GM18868 (cell line): ENCODE measurements at regions not wholly inside any gene's neighbourhood (a gene's known extent, or its start where the extent isn't known, plus 50 kb on each side); places are given as distances from the start of the nearest gene placed in this dataset.

Experiments used
- ATAC-seq: cut with Tn5 transposase; IDR thresholded peaks from one replicate; pipeline ENCODE4 v1.9.1; 2021; ENCODE audit warnings: mild to moderate bottlenecking, moderate library complexity; ENCODE audit not compliant: unreplicated experiment

DNA sequence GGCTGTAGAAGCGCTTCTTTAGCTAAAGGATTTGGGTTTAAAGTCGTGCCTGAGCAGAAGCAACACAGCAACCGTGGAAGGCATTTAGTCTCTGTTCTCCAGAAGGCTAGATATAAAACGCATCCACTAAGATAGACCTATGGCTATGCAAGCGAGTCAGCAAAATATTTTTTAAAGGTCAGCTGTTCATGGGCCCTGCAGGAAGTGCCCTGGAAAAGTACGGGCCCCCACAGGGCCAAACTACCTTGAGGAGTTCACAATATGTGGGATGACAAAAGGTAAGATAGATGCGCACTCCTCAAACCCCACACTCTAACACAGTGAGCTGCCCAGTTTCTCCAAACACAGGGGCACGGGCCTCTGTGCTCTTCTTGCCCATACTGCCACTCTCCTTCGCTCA, 261.6 kb downstream of the VPS13C start:
- ATAC-seq = no peak

DNA sequence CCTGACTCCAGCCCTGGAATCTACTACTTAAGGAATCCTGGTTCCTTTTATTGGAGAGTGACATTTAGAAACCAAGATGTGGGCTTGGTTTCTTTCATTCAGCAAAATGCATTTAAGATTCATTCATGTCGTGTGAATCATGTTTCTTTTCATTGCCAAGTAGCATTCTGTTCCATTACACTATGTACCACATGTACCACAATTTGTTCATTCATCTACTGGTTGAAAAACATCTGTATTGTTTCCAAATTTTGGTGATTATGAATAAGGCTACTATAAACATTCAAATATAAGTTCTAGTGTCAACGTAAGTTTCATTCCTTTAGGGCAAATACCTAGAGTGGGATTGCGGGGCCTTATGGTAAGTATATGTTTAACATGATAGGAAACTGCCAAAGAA, 264.2 kb downstream of the VPS13C start:
- no peak for ATAC-seq

DNA sequence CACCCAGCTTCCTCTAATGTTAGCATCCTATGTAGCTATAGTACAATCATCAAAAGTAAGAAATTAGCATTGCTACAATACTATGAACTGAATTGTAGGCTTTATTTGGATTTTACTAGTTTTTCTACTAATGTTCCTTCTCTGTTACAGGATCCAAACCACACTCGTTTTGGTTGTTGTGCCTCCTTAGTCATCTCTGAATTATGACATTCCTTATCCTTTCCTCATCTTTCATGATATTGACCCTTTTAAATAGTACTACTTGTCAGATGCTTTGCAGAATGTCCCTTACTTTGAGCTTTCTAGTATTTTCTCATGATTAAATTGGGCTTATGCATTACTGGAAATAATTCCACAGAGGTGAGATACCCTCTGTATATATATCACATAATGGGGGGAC, 265.4 kb downstream of the VPS13C start:
- ATAC-seq = no peak

DNA sequence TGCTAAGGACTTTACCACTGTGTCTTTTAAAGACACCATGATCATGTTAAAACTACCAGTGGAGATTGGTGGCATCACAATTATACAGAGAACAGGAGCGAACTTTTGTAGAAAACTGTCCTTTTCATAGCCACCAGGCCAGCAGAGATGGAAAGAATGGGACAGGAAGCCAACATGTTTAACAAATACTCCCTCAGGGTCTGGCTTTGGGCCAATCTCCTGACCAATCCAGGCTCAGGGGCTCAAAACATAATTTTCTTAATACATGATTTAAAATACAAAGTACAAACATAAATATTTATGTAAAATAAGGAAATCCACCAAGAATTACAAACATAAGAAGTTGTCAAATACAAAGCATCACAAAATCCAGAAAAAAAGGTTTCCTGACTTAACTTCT, 266.0 kb downstream of the VPS13C start:
- ATAC-seq = no peak

DNA sequence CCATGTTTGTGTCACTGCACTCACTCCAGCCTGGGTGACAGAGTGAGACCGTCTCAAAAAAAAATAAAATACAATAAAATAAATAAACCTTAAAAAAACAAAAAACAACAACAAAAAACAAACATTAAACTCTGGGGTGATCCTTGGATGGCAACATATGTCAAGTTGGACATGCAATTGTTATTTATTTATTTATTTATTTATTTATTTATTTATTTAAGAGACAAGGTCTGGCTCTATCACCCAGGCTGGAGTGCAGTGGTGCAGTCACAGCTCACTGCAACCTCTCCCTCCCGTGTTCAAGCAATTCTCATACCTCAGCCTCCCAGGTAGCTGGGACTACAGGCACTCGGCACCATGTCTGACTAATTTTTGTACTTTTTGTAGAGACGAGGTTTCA, 275.5 kb downstream of the VPS13C start:
- ATAC-seq = no peak

DNA sequence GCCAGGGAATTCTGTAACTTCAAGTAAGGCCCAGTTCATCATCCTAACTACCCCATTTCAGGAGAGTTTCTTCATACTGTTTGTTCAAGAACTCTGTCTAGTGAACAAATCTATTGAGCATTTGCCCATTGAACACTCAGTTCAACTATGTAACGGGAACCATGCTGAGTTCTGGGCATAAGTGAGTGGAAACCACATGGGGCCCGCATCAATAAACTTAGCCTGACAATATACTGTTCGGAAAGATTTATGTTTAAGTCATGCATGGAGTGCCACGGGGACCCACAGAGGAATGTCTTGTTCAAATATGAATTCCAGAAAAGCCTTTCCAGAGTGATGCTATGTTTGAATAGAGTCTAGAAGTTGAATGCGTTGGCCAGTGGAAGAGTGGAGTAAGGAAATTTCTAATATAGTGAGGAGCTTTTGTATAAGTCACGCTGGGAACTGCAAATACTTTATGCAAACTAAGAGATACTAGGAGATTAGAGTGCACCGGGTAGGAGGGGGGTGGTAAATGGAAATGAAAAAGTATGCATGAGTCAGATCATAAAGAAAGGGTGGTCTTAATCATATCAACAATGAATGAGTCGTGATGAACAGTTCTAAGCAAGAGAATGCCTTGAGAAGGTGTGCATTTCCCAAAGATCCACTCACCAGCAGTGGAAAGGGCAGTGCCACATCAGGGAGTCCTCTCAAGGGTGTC, 279.8 kb downstream of the VPS13C start:
- no peak for ATAC-seq

DNA sequence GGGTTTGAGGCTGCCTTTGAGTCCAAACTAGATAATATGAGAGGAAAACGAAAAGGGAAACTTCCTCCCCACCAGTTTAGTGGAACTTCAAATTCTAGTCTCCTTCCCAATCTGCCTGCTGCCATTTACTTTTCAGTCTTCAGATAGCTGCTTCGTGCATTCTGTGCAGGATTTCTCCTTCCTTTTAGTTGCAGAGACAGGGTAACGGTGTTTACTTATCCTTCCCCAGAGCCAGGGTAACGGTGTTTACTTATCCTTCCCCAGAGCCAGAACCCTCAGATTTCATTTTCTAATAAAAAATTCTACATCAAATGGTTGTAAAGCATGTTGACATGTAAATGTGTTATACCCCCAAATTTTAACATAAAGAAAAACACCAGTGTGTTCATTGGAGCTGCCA, 282.6 kb downstream of the VPS13C start:
- ATAC-seq = no peak

DNA sequence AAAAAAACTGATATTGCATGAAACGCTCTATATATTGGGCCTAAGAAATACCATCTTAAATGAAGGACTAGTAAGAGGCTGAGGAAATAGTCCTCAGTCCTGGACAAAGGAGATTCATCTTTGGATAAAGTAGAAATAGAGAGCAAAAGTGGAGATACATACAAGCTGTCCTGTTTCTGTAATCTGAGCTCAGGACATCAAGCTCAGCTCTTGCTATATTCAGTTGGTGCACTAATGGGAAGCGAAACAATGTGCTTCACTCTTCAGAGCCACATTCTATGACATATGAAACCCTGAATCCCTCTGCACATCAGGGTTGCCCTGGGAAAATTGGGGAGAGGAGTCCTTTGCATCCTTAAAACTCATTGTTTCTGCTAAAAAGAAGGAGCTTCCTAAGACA, 290.7 kb downstream of the VPS13C start:
- no peak for ATAC-seq

DNA sequence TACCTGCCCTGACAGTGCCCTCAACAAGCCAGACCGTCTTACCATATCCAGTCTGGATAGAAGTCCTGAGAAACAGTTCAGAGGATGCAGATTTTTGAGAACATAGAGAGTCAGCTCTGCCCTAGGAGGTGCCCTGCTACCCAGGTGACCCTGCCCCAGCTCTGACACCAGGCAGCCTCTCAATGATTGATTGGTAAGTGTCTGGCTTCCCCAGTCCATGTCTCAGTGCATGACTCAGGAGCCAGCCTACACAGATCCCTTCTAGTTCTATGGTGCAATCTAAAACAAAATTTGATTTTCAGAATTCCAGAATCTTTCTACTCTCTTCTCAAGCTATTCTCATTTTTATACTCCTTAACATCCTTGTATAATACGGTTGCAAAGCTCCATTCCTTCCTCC, 292.1 kb downstream of the VPS13C start:
- ATAC-seq = no peak

DNA sequence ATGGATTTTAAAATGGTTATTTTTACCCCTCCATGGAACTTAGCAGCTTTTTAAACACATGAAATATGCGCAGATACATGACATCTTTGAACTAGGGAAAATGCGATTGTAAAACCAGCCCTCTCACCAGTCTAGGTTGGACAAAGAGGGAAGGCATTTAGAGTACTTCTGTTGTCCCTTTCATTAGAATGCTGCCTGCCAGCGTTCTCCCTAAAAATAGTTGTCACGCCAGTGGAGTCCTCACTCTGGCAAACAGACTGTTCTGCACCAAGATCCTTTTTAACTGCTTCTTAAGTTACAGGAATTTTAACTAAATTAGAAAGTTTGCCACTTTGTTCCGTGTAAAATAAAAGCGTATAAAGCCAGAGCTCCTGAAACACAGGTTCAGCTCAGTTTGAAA, 295.3 kb downstream of the VPS13C start:
- ATAC-seq = no peak

DNA sequence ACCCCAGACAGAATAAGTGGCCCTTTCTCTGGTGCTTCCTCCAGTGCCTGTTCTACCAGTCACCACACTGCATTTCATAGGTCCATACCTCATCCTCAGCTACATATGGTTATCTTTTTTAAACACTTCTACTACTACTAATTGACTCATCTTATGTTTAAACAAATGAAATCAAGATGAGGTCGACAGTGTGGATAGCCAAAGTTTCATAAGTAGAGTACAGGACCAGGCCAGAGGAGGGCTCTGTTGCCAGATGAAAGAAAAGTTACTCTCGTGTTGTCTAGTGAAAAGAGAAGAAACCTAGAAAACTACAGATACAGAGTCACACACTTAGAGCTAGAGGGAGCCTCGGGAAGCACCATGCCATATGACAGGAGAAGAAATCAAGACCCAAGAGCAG, 296.1 kb downstream of the VPS13C start:
- ATAC-seq = no peak

DNA sequence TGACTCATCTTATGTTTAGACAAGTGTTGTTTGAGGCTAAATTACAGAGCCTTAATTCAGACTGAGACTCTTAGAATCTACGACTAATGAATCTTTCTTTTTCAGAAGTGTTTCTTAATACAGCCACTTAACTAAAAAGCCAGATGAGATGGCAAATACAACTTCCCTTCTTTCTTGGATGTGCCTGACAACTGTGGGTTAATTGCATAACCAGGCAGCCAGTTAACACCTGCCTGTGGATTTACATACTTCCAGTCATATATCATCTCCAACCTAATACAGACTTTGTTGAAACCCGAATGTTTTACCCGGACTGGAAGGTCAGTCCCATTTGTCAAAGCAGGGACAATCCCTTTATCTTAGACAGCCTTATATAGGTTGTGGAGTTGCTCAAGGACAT, 297.6 kb downstream of the VPS13C start:
- ATAC-seq = no peak

DNA sequence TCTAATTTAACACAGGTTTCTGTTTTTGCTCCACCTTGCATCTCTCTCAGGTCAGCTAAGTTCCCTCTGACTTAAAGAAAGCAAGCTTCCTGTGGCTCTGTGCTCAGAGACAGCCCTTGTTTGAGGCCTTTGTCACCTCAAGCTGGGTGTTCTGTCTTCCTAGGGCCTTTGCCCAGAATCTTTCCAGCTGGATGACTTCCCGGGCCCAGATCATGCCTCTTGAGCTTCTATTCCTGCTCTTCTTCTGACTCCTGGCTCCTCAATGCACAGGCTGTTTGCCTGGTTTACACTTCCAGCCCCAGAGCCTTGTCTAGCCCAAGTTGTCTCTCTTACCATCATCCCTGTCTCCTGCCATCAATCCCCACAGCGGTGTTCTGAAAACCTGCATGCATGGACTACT, 300.6 kb downstream of the VPS13C start:
- no peak for ATAC-seq

DNA sequence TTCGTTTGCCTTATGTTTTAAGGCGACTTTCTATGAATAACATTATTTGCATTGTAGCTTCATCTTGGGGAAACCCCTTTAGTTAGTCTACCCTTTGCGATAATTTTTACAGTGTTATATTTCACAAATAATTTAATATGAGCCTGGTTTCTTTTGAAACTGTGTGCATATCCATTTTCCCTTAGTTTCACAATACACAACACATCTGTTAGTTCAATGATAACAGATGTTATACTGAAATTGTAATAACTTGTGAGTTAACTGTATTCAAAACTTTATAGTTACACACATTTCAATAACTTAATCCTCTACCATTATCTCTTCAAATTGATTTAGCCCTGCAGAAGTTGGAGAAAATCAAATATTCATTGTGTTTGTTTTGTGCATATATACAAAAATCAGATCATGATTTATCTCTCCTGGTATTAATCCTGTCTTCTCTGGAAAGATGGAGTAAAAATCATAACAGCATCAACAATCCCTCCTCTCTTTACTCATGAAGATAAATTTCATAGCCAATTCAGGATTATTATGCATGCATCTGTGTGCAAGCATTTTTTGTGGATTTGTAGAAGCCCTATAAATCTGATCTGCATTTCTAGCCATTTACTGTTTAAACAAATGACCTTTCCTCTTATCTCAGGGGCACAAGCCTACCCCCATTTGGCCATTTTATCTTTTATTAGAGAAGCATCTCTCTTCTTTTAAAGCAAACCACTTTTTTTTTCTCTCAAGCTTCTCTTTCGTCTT, 304.0 kb downstream of the VPS13C start:
- no peak for ATAC-seq

DNA sequence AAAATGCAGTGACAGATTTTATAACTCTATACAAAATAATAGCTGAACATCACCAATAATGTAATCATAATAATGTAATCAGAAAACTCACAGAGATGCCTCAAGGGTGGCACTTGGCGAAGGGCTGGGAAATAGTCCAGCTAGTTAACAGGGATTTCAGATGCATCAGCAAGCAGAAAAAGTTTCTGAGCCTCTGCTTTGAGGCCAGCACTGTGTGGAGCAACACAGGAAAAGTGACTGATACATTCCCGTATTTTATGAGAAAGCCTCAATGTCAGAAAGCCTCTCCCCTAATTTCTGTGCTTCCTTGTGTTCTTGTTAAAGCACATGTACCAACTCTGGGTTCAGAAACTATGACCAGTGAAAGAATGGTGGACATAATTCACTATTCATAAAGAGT, 304.8 kb downstream of the VPS13C start:
- ATAC-seq = no peak

DNA sequence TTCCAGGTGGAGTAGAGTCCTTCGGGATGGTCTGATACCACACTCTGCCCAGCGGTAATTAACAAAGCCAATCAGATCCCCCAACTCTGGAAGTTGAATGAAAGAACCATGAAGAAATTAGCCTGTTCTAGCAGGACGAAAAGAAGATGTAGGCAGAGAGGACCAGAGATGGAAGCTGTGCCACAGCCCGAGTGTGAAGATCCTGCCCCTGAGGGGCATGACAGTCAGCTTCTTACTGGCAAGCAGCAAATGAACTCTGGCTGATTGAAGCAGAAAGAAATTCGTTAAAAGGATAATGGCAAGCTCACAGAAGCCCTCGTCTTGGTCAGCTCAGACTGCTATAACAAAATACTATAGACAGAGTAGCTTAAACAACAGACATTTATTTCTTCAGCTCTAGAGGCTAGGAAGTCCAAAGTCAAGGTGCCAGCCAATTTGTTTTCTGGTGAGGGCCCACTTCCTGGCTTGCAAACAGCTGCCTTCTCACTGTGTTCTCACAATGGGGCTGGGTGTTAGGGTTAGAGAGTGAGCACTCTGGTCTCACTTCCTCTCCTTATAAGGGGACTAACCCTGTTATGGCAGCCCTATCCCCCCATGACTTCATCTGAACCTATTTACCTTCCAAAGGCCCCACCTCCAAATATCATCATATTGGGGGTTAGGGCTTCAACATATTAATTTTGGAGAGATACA, 307.1 kb downstream of the VPS13C start:
- no peak for ATAC-seq

DNA sequence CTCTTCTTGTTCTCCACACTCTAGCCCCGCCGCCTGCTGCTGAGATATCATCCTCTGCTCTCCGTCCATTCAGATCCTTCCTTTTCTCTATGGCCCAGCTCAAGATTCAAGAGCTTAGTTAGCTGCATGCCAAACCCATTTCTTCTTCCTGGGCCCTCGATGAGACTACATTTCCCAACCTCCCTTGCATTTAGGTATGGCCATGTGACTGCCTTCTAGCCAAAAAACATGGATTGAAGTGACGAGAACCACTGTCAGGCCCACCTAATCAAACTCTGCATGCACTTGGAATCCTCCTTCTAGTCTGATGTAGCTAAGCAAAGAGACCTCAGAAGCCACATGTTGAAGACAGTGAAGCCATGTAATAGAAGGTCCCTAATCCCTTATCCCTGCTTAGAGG, 308.2 kb downstream of the VPS13C start:
- no peak for ATAC-seq

DNA sequence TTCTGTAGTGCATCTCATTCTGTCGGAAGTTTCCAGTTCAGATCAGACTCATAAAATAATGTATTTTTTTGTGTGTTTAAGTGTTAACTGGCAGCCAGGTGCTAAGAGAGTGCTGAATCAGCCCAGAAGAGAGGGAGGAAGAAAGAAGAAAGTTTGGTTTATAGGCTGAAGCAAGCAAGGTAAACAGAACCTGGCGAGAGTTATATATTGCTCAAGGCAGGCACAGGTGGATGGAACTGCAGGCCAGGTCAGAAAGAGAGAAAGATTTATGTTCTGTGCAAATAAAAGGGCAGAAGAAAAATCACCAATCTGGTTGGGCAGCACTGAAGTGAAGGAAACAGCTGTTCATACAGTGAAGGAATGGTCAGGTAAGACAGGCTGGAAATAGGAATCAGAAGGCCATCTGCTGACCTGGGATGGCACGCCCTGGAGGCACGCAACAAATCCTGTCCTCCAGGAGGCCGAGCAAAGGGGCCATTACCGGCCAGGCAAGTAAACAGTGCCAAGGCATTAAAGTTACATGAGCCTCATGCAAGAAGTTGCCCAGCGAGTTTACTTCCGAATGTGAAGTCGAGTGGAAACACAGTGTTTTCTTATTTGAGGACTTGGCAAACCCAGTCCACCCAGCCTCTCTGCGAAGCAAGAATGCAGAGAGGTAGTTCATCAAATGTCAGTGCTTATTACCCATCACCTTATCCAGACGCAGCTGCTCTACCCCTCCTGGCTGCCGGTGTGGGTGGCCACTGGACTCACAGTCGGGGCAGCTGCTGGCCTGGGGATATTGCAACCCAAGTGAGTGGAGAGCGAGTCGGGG, 309.8 kb downstream of the VPS13C start:
- no peak for ATAC-seq

DNA sequence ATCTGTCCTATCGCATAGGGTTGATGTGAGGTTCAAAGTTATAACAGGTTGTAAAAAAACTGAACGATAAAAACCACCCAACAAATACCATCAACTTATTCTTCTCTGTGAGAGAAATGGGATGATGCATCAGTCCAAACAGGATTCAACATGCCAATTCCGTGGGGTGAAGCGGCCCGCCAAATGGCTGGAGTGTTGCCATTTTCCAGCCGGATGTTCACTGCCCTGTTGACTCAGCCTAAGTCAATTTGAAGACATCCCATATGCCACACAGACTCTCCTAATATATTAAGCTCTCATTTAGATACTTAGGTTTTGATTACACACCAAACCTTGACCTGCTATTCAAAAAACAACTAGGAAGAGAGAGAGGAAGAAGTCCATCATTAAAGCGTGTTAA, 311.1 kb downstream of the VPS13C start:
- no peak for ATAC-seq

DNA sequence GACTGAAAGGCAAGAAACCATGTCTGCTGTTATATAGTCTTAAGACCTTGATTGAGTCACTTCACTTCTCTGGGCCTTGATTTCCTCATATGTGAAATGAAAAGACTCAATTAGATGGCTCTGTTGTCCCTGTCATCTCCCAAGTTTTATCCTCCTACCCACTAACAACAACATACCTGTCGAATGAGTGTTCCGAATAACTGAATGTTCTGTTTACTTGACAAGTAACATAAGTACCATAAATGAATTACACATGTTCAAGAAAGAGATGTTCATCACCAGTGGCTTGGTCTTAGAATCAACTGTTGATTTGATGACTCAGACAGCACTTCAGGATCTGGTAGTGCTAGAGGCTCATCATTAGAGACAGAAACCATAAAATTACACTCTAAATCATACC, 311.7 kb downstream of the VPS13C start:
- ATAC-seq = no peak

DNA sequence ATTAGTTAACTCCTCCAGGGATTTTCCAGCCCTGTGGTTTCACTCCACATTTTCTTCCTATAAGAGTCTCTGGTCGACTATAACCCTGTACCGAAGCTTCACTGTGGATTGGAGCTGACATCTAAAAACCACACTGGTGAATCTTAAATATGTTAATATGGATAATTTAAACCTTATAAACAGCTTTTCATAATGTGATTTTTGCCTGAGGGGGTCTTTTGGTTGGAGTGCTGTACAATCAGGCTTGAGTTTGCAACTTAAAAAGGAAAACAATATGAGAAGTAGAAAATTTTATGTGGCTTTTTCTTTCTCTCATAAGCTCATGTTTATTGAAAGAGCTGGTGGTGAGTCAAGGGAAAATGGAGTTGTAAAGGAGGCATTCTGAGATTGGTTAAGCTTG, 313.7 kb downstream of the VPS13C start:
- no peak for ATAC-seq
